ENCODE measurements at regions not wholly inside any gene's neighbourhood (a gene's known extent, or its start where the extent isn't known, plus 50 kb on each side); places are given as distances from the start of the nearest gene placed in this dataset.

DNA sequence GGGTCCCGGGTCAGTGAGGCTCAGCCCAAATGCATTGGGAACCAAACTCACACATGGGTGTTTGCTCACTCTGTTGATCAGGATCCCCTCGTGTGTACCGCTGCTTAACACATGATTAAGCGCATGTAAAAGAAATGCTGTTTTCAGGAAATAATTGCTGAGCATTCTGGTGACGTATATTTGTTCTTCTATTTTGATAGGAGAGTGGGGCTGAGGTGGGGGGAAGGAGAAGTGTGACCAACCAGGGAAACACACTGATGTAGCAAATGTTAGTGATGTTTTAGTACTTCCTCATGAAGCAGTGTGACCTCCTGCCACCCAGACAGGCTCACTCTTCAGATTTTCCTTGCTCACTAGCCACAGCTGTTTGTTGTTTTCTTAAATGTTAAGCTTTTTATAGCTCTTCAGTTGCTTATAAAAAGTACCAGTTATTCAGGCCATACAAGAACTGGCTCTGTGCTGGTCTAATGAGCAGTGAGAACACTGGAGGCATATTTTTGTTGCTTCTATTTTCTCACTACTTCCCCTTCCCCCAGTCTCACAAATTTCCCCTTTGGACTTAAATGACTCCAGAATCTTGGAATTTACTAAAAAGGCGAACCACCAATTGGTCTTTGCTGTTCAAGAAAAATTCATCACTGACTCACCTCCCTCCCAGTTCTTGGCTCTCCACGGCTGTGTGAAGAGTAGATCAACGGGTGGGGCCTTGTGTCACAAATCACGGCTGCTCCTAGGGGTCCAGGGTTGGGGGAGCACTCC is 79.2 kb upstream of the BACH2 start:
- intact Hi-C loops (cut with DNase I) = no loop called here
- H3K4me1 ChIP-seq = no peaks in the 10 kb centered on the region
- DNase-seq (peak in 3 of 4 donors; percentile 35 to 75 (median 64)), ATAC-seq (peak; percentile 77)
- TF ChIP-seq, protein P1, sequence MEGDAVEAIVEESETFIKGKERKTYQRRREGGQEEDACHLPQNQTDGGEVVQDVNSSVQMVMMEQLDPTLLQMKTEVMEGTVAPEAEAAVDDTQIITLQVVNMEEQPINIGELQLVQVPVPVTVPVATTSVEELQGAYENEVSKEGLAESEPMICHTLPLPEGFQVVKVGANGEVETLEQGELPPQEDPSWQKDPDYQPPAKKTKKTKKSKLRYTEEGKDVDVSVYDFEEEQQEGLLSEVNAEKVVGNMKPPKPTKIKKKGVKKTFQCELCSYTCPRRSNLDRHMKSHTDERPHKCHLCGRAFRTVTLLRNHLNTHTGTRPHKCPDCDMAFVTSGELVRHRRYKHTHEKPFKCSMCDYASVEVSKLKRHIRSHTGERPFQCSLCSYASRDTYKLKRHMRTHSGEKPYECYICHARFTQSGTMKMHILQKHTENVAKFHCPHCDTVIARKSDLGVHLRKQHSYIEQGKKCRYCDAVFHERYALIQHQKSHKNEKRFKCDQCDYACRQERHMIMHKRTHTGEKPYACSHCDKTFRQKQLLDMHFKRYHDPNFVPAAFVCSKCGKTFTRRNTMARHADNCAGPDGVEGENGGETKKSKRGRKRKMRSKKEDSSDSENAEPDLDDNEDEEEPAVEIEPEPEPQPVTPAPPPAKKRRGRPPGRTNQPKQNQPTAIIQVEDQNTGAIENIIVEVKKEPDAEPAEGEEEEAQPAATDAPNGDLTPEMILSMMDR (IDR thresholded peaks at IDR 0.05) = no peak
- H3K9me3 ChIP-seq = no peaks in the 10 kb centered on the region
- no peak overlapping the region for H3K4me3 ChIP-seq
- H3K27ac ChIP-seq = peak overlapping the region in 1 of 2 donors; percentile 55
- peaks cover 0 to under 1% of the 10 kb centered on the region in 2 donors for H3K27me3 ChIP-seq
- H3K36me3 ChIP-seq = no peaks in the 10 kb centered on the region

DNA sequence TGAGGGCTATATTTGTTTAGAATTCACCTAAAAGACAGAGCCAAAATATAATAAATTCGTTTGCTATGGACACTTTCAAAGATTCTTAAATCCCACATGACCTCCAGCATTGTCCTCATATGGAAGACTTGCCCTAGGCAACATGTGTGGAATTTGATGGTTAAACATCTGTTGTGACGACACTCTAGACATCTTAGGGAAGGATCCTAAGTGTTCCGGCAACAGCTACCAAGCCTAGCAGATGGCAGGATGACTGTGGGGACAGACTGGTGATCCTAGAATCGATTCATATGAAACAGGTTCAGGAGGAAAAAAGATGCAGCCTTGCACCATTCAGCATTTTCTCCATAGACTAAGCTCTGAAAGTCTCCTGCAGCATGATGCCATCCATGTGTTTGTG is 77.6 kb upstream of the BACH2 start:
- H3K36me3 ChIP-seq = no peaks in the 10 kb centered on the region
- no peak overlapping the region for H3K4me3 ChIP-seq
- no peak for ATAC-seq
- H3K9me3 ChIP-seq = no peaks in the 10 kb centered on the region
- no peak for DNase-seq
- intact Hi-C loops (cut with DNase I) = no loop called here
- H3K27ac ChIP-seq = no peak overlapping the region
- TF ChIP-seq, protein P1 (IDR thresholded peaks at IDR 0.05) = no peak
- no peaks in the 10 kb centered on the region for H3K27me3 ChIP-seq
- peaks cover 0 to 6% of the 10 kb centered on the region in 2 donors for H3K4me1 ChIP-seq

DNA sequence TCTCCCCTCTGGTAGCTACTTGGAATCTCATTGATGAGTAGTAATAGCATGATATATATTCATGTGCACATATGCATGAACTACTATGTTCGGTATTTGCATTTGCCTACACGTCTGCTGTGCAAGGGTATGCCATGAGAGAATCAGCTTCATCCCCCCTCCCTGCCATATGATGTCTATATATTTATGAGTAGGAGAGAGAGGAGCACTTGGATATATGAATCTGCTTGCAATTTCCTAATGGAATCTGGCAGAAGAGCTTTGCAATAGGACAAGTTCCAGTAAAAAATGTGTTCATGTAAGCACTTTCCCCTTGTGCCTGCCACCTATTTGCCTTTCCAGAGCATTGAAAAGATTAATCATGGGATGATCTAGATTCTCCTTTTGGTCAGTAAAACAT is 76.2 kb upstream of the BACH2 start:
- TF ChIP-seq, protein P1 (IDR thresholded peaks at IDR 0.05) = no peak
- no peak overlapping the region for H3K27ac ChIP-seq
- H3K4me3 ChIP-seq = no peak overlapping the region
- intact Hi-C loops (cut with DNase I) = no loop called here
- DNase-seq = no peak
- ATAC-seq = no peak
- H3K9me3 ChIP-seq = no peaks in the 10 kb centered on the region
- peaks cover 0 to 6% of the 10 kb centered on the region in 2 donors for H3K4me1 ChIP-seq
- H3K36me3 ChIP-seq = no peaks in the 10 kb centered on the region
- no peaks in the 10 kb centered on the region for H3K27me3 ChIP-seq

DNA sequence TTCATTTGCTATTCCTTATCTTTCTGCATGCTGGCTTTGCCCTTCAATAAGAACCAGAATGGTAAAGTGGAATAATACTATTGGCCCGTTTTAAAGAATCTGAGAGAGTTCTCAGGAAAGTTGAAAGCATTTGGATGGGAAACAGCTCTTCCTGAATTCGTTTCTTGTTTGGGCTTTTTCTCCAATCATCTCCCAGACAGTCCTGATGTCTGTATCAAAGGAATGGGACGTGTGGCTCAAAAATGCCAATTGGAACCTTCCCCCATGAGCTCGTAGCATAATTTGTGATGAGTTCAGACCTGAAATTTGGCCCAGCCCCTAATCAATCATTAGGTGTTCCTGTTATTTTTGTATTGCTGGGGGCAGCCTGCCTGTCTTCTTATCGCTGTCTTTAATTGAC is 75.8 kb upstream of the BACH2 start:
- peaks cover 0 to 6% of the 10 kb centered on the region in 2 donors for H3K4me1 ChIP-seq
- no peak for DNase-seq
- H3K27me3 ChIP-seq = no peaks in the 10 kb centered on the region
- no peaks in the 10 kb centered on the region for H3K36me3 ChIP-seq
- no peaks in the 10 kb centered on the region for H3K9me3 ChIP-seq
- ATAC-seq = no peak
- TF ChIP-seq, protein P1 (IDR thresholded peaks at IDR 0.05) = no peak
- intact Hi-C loops (cut with DNase I) = no loop called here
- H3K4me3 ChIP-seq = no peak overlapping the region
- H3K27ac ChIP-seq = no peak overlapping the region

DNA sequence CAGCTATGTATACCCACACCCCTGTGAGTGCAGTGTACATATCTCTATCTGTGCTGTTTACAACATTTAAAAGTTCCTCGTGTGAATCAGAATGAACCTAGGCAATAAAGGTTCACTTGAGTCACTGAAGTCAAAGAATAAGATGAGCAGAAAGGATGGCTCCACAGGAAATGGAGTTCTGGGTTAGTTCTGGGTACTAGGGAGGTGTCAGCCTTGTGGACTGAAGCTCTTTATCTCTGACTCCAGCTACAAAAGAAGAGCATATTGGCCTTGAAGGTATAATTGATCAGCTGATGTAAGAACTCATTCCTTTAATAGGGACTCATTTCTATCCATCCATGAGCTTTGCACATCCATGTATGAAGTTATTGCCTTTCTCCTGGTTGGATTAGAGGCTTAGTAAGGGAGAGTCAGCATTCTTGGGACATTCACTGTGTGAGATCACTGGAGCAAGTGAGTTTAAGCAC is 73.9 kb upstream of the BACH2 start:
- TF ChIP-seq, protein P1 (IDR thresholded peaks at IDR 0.05) = no peak
- intact Hi-C loops (cut with DNase I) = no loop called here
- H3K27ac ChIP-seq = no peak overlapping the region
- no peaks in the 10 kb centered on the region for H3K36me3 ChIP-seq
- no peaks in the 10 kb centered on the region for H3K27me3 ChIP-seq
- no peaks in the 10 kb centered on the region for H3K9me3 ChIP-seq
- ATAC-seq (no peak), DNase-seq (no peak)
- no peak overlapping the region for H3K4me3 ChIP-seq
- H3K4me1 ChIP-seq = peaks cover 0 to 6% of the 10 kb centered on the region in 2 donors
